HAP-1 (cell line): ENCODE measurements at regions not wholly inside any gene's neighbourhood (a gene's known extent, or its start where the extent isn't known, plus 50 kb on each side); places are given as distances from the start of the nearest gene placed in this dataset.

Experiments used
- DNase-seq, 2 experiments: peaks; one replicate each; pipeline ENCODE4 v3.0.0-alpha.2; 2016 to 2020; ENCODE audit warnings: low spot score in 2 of 2
- H3K27me3 ChIP-seq: fragments of 250-450 bp; sonication (Bioruptor Pico); 2 replicates; pipeline ENCODE4 v1.5.1; 2020; ENCODE audit warnings: low read depth, mild to moderate bottlenecking, moderate library complexity
- H3K36me3 ChIP-seq: fragments of 250-450 bp; sonication (Bioruptor Pico); replicated peaks from 2 replicates; pipeline ENCODE4 v1.5.1; 2020; ENCODE audit warnings: mild to moderate bottlenecking
- H3K4me1 ChIP-seq: fragments of 250-450 bp; sonication (Bioruptor Pico); 2 replicates; pipeline ENCODE4 v1.5.1; 2020; ENCODE audit warnings: mild to moderate bottlenecking
- H3K4me3 ChIP-seq: fragments of 250-450 bp; sonication (Bioruptor Pico); 2 replicates; pipeline ENCODE4 v1.5.1; 2020; ENCODE audit warnings: mild to moderate bottlenecking, moderate library complexity
- H3K9me3 ChIP-seq: fragments of 250-450 bp; sonication (Bioruptor Pico); 2 replicates; pipeline ENCODE4 v1.5.1; 2020; ENCODE audit warnings: mild to moderate bottlenecking, moderate library complexity
- in situ Hi-C: fragments of 300-500 bp; cut with MboI; formaldehyde crosslinking; loops from 3 replicates; pipeline ENCODE4 v1.14.3; 2020; ENCODE audit warnings: low sequenced_read_pairs, inconsistent platforms, mixed read lengths

- in situ Hi-C loops, result loop anchor here (25.0 kb wide), 1 partner anchor 699 kb away; no protein-coding TSS in a partner anchor
- H3K4me1 ChIP-seq, result no peaks in the 10 kb centered on the region
- no peak overlapping the region for H3K4me3 ChIP-seq
- DNase-seq, result no peak
- no peaks in the 10 kb centered on the region for H3K9me3 ChIP-seq
- no peaks in the 10 kb centered on the region for H3K36me3 ChIP-seq
- H3K27me3 ChIP-seq, result no peaks in the 10 kb centered on the region
Measured at GRCh38 chr6:71388068-71388744, 99.6 kb downstream of the OGFRL1 start.

GRCh38 chr6:71388856-71389527 is 100.4 kb downstream of the OGFRL1 start:
- no peaks in the 10 kb centered on the region for H3K36me3 ChIP-seq
- no peaks in the 10 kb centered on the region for H3K4me1 ChIP-seq
- in situ Hi-C loops, result loop anchor here (25.0 kb wide), 1 partner anchor 698 kb away; no protein-coding TSS in a partner anchor
- no peak overlapping the region for H3K4me3 ChIP-seq
- no peak for DNase-seq
- H3K27me3 ChIP-seq, result 0 out of 2 replicates have a peak, but pooled peaks cover 3% of the 10 kb centered on the region
- no peaks in the 10 kb centered on the region for H3K9me3 ChIP-seq

GRCh38 chr6:71391126-71391525 is 102.5 kb downstream of the OGFRL1 start:
- Histone ChIP-seq H3K4me3 (no peak overlapping the region), H3K9me3 (no peaks in the 10 kb centered on the region), H3K27me3 (0 out of 2 replicates have a peak, but pooled peaks cover 5% of the 10 kb centered on the region), H3K4me1 (no peaks in the 10 kb centered on the region), H3K36me3 (no peaks in the 10 kb centered on the region)
- no peak for DNase-seq
- in situ Hi-C loops, result loop anchor here (25.0 kb wide), 1 partner anchor 696 kb away; no protein-coding TSS in a partner anchor

- in situ Hi-C loops, result loop anchor here (25.0 kb wide), 1 partner anchor 695 kb away; no protein-coding TSS in a partner anchor
- H3K4me1 ChIP-seq, result no peaks in the 10 kb centered on the region
Measured at GRCh38 chr6:71392276-71392675, 103.7 kb downstream of the OGFRL1 start.

GRCh38 chr6:71393471-71393870 is 104.9 kb downstream of the OGFRL1 start:
- in situ Hi-C loops, result loop anchor here (25.0 kb wide), 1 partner anchor 694 kb away; no protein-coding TSS in a partner anchor

More at GRCh38 chr6:71392276-71392675, 103.7 kb downstream of the OGFRL1 start:
- no peaks in the 10 kb centered on the region for H3K36me3 ChIP-seq
- no peak for DNase-seq
- H3K9me3 ChIP-seq, result no peaks in the 10 kb centered on the region
- H3K27me3 ChIP-seq, result 0 out of 2 replicates have a peak, but pooled peaks cover 5% of the 10 kb centered on the region
- no peak overlapping the region for H3K4me3 ChIP-seq

GRCh38 chr6:71393981-71394432 is 105.4 kb downstream of the OGFRL1 start:
- Histone ChIP-seq H3K36me3 (no peaks in the 10 kb centered on the region), H3K27me3 (0 out of 2 replicates have a peak, but pooled peaks cover 7% of the 10 kb centered on the region), H3K9me3 (no peaks in the 10 kb centered on the region), H3K4me3 (no peak overlapping the region), H3K4me1 (no peaks in the 10 kb centered on the region)
- DNase-seq, result no peak
- in situ Hi-C loops, result loop anchor here (25.0 kb wide), 1 partner anchor 693 kb away; no protein-coding TSS in a partner anchor

More at GRCh38 chr6:71393471-71393870, 104.9 kb downstream of the OGFRL1 start:
- Histone ChIP-seq H3K9me3 (no peaks in the 10 kb centered on the region), H3K36me3 (no peaks in the 10 kb centered on the region), H3K4me1 (no peaks in the 10 kb centered on the region), H3K27me3 (0 out of 2 replicates have a peak, but pooled peaks cover 7% of the 10 kb centered on the region), H3K4me3 (no peak overlapping the region)
- no peak for DNase-seq

GRCh38 chr6:71394926-71395325 is 106.3 kb downstream of the OGFRL1 start:
- H3K4me1 ChIP-seq, result no peaks in the 10 kb centered on the region
- no peak for DNase-seq
- H3K4me3 ChIP-seq, result no peak overlapping the region
- 0 out of 2 replicates have a peak, but pooled peaks cover 7% of the 10 kb centered on the region for H3K27me3 ChIP-seq
- in situ Hi-C loops, result loop anchor here (25.0 kb wide), 1 partner anchor 692 kb away; no protein-coding TSS in a partner anchor
- no peaks in the 10 kb centered on the region for H3K36me3 ChIP-seq
- no peaks in the 10 kb centered on the region for H3K9me3 ChIP-seq

GRCh38 chr6:71395731-71396409 is 107.3 kb downstream of the OGFRL1 start:
- DNase-seq, result no peak
- 0 out of 2 replicates have a peak, but pooled peaks cover 7% of the 10 kb centered on the region for H3K27me3 ChIP-seq
- no peak overlapping the region for H3K4me3 ChIP-seq
- H3K36me3 ChIP-seq, result no peaks in the 10 kb centered on the region
- H3K4me1 ChIP-seq, result no peaks in the 10 kb centered on the region
- H3K9me3 ChIP-seq, result no peaks in the 10 kb centered on the region
- in situ Hi-C loops, result loop anchor here (25.0 kb wide), 1 partner anchor 691 kb away; no protein-coding TSS in a partner anchor

GRCh38 chr6:71396410-71396801 is 107.8 kb downstream of the OGFRL1 start:
- 0 out of 2 replicates have a peak, but pooled peaks cover 7% of the 10 kb centered on the region for H3K27me3 ChIP-seq
- in situ Hi-C loops, result loop anchor here (25.0 kb wide), 1 partner anchor 691 kb away; no protein-coding TSS in a partner anchor
- no peak for DNase-seq
- no peaks in the 10 kb centered on the region for H3K4me1 ChIP-seq
- H3K36me3 ChIP-seq, result no peaks in the 10 kb centered on the region
- no peaks in the 10 kb centered on the region for H3K9me3 ChIP-seq
- H3K4me3 ChIP-seq, result no peak overlapping the region

- H3K36me3 ChIP-seq, result no peaks in the 10 kb centered on the region
- 0 out of 2 replicates have a peak, but pooled peaks cover 2% of the 10 kb centered on the region for H3K27me3 ChIP-seq
- no peaks in the 10 kb centered on the region for H3K9me3 ChIP-seq
- no peak for DNase-seq
- no peak overlapping the region for H3K4me3 ChIP-seq
- in situ Hi-C loops, result loop anchor here (25.0 kb wide), 1 partner anchor 688 kb away; no protein-coding TSS in a partner anchor
- no peaks in the 10 kb centered on the region for H3K4me1 ChIP-seq
Measured at GRCh38 chr6:71399279-71399678, 110.7 kb downstream of the OGFRL1 start.

- no peak for DNase-seq
- no peak overlapping the region for H3K4me3 ChIP-seq
- in situ Hi-C loops, result no loop called here
- no peaks in the 10 kb centered on the region for H3K9me3 ChIP-seq
- no peaks in the 10 kb centered on the region for H3K4me1 ChIP-seq
- 0 out of 2 replicates have a peak, but pooled peaks cover 2% of the 10 kb centered on the region for H3K27me3 ChIP-seq
- no peaks in the 10 kb centered on the region for H3K36me3 ChIP-seq
Measured at GRCh38 chr6:71400852-71401251, 112.2 kb downstream of the OGFRL1 start.

GRCh38 chr6:71402096-71402495 is 113.5 kb downstream of the OGFRL1 start:
- Histone ChIP-seq H3K36me3 (no peaks in the 10 kb centered on the region), H3K4me3 (no peak overlapping the region), H3K4me1 (no peaks in the 10 kb centered on the region), H3K27me3 (0 out of 2 replicates have a peak, but pooled peaks cover 2% of the 10 kb centered on the region), H3K9me3 (no peaks in the 10 kb centered on the region)
- in situ Hi-C loops, result no loop called here
- no peak for DNase-seq
